Vagina (tissue), 2 donors: ENCODE measurements at regions not wholly inside any gene's neighbourhood (a gene's known extent, or its start where the extent isn't known, plus 50 kb on each side); places are given as distances from the start of the nearest gene placed in this dataset.

Experiments
- DNase-seq, 2 donors: peaks; one replicate each; pipeline ENCODE4 v3.0.0-alpha.2; 2017; ENCODE audit errors: extremely low spot score in 2 of 2
- H3K27ac ChIP-seq: fragments of 200-600 bp; sonication (generic); one replicate; pipeline ENCODE4 v1.5.1; 2019
- H3K27me3 ChIP-seq: fragments of 200-600 bp; sonication (generic); one replicate; pipeline ENCODE4 v1.5.1; 2019
- H3K36me3 ChIP-seq, 2 donors: fragments of 200-600 bp; sonication (generic); one replicate each; pipeline ENCODE4 v1.5.1; 2017 to 2019
- H3K4me1 ChIP-seq: fragments of 200-600 bp; sonication (generic); one replicate; pipeline ENCODE4 v1.5.1; 2019
- H3K4me3 ChIP-seq, 2 donors: fragments of 200-600 bp; sonication (generic); 1 replicate in 1 of 2; 2 replicates in 1 of 2; pipeline ENCODE4 v1.5.1; 2016 to 2019
- H3K9me3 ChIP-seq: fragments of 200-600 bp; sonication (generic); one replicate; pipeline ENCODE4 v1.5.1; 2019
- POLR2A ChIP-seq, 2 donors: fragments of 450-650 bp; IDR thresholded peaks; one replicate each; pipeline ENCODE4 v1.6.1; 2017; ENCODE audit warnings: antibody characterized with exemption in 2 of 2, mild to moderate bottlenecking in 2 of 2, moderate library complexity in 2 of 2
- POLR2AphosphoS5 ChIP-seq, 2 donors: sonication (generic); formaldehyde crosslinking; IDR thresholded peaks; one replicate each; pipeline ENCODE4 v1.9.0; 2017; ENCODE audit warnings: antibody characterized with exemption in 2 of 2, mild to moderate bottlenecking in 2 of 2, low read depth in 1 of 2; ENCODE audit not compliant: insufficient read depth in 1 of 2
- intact Hi-C: fragments of 100-400 bp; cut with DNase I; formaldehyde crosslinking; loops from one replicate; pipeline ENCODE4 v1.15.1; 2023
- TF ChIP-seq, protein P1 (sequence below), 3 experiments: fragments of 450-650 bp in 2 of 3; fragments of 200-600 bp in 1 of 3; sonication (generic) in 1 of 3; IDR thresholded peaks; one replicate each; pipeline ENCODE4 v1.5.1; 2017 to 2019; ENCODE audit warnings: antibody characterized with exemption in 3 of 3, mild to moderate bottlenecking in 2 of 3, moderate library complexity in 2 of 3

DNA sequence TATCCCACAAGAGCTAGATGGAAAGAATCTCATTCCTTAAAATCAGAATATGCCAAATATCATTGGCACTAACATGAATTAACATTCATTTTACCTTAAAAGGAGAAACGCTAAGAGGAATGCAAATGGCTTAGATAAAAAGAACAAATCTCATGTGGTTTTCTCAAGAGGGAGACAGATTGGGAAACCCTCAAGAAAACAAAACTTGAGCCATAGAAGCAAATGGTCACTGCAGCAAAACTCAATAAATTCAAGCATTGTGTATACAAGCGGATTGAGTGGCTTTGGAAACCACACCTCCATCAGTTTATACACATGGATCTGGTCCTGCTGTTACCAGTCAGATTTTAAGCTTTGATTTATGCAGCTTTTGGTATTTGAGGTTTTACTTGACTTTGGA lies 1331.8 kb upstream of the ZEB2 start:
- Histone ChIP-seq H3K4me3 (no peak overlapping the region), H3K4me1 (no peaks in the 10 kb centered on the region), H3K27me3 (no peaks in the 10 kb centered on the region), H3K36me3 (no peaks in the 10 kb centered on the region), H3K9me3 (no peaks in the 10 kb centered on the region), H3K27ac (no peak overlapping the region)
- TF ChIP-seq, protein P1, sequence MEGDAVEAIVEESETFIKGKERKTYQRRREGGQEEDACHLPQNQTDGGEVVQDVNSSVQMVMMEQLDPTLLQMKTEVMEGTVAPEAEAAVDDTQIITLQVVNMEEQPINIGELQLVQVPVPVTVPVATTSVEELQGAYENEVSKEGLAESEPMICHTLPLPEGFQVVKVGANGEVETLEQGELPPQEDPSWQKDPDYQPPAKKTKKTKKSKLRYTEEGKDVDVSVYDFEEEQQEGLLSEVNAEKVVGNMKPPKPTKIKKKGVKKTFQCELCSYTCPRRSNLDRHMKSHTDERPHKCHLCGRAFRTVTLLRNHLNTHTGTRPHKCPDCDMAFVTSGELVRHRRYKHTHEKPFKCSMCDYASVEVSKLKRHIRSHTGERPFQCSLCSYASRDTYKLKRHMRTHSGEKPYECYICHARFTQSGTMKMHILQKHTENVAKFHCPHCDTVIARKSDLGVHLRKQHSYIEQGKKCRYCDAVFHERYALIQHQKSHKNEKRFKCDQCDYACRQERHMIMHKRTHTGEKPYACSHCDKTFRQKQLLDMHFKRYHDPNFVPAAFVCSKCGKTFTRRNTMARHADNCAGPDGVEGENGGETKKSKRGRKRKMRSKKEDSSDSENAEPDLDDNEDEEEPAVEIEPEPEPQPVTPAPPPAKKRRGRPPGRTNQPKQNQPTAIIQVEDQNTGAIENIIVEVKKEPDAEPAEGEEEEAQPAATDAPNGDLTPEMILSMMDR (IDR thresholded peaks at IDR 0.05), result no peak
- TF ChIP-seq POLR2AphosphoS5 (IDR thresholded peaks at IDR 0.05; ENCODE audit: insufficient read depth in 1 of 2, low read depth in 1 of 2) (no peak), POLR2A (IDR thresholded peaks at IDR 0.05) (no peak)
- intact Hi-C loops, result no loop called here
- DNase-seq, result no peak

DNA sequence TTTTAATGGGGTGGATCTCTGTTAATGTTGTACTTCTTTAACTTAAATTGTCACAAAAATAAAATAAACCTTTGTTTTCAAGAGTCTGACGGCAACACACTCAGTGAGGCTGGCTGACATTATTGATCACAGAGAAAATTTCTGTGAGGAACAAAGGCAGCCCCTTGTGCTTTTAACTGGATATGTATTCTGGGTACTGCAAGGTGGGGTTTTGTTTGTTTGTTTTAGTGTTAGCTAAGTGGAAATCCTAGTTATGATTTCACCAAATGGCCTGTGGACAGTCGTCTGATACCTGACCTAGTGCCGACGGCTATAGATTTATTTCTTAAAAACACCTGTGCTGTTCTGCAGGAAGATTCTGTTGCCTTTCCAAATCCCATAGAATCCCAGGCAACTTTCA lies 1329.5 kb upstream of the ZEB2 start:
- Histone ChIP-seq H3K4me1 (no peaks in the 10 kb centered on the region), H3K27me3 (no peaks in the 10 kb centered on the region), H3K9me3 (no peaks in the 10 kb centered on the region), H3K27ac (no peak overlapping the region), H3K36me3 (no peaks in the 10 kb centered on the region), H3K4me3 (no peak overlapping the region)
- intact Hi-C loops, result no loop called here
- TF ChIP-seq, protein P1 (IDR thresholded peaks at IDR 0.05), result no peak
- TF ChIP-seq POLR2A (IDR thresholded peaks at IDR 0.05), result no peak
- TF ChIP-seq POLR2AphosphoS5 (IDR thresholded peaks at IDR 0.05; ENCODE audit: insufficient read depth in 1 of 2, low read depth in 1 of 2), result no peak
- no peak for DNase-seq

DNA sequence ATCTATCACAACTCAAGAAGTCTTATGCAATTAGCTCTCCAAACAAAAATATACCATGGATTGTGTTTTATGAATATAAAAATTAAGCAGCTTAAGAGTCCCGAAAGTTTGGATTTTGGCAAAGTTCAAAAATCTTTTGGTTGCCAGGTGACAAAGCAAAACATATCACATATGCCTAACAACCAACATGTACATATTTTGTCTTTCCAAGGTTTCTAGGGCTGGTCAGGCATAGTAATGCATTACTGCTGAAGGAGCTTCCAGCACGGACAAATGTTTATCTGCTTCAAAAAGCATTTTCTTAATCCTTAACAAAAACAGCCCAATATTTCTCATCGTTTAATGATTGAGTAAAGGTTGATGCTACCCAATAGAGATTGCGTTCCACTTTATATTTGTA lies 1327.1 kb upstream of the ZEB2 start:
- Histone ChIP-seq H3K4me3 (no peak overlapping the region), H3K4me1 (no peaks in the 10 kb centered on the region), H3K36me3 (no peaks in the 10 kb centered on the region), H3K9me3 (no peaks in the 10 kb centered on the region), H3K27ac (no peak overlapping the region), H3K27me3 (no peaks in the 10 kb centered on the region)
- DNase-seq, result no peak
- TF ChIP-seq POLR2A (IDR thresholded peaks at IDR 0.05) (no peak), POLR2AphosphoS5 (IDR thresholded peaks at IDR 0.05; ENCODE audit: insufficient read depth in 1 of 2, low read depth in 1 of 2) (no peak)
- TF ChIP-seq, protein P1 (IDR thresholded peaks at IDR 0.05), result no peak
- intact Hi-C loops, result no loop called here

DNA sequence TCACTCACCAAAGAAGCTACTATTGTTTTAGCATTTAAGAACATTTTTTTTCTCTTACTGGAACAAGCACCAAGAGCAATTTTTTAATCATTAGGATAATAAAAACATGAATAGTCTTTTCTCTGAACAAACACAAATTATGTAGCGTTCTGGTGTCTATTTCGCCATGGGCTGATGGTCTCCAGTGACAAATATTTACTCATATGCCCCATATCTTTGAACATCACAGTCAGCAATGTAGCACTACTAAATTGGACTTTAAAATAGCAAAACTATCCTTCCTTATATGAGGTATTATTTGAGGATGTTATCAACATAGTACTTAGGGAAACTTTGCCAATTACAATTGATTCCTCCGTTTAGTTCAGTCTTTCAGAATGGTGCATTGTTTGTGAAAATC lies 1326.0 kb upstream of the ZEB2 start:
- no peak for TF ChIP-seq POLR2A (IDR thresholded peaks at IDR 0.05)
- TF ChIP-seq, protein P1 (IDR thresholded peaks at IDR 0.05), result no peak
- no peak for TF ChIP-seq POLR2AphosphoS5 (IDR thresholded peaks at IDR 0.05; ENCODE audit: insufficient read depth in 1 of 2, low read depth in 1 of 2)
- DNase-seq, result no peak
- Histone ChIP-seq H3K27me3 (no peaks in the 10 kb centered on the region), H3K4me1 (no peaks in the 10 kb centered on the region), H3K4me3 (no peak overlapping the region), H3K9me3 (no peaks in the 10 kb centered on the region), H3K36me3 (no peaks in the 10 kb centered on the region), H3K27ac (no peak overlapping the region)
- intact Hi-C loops, result no loop called here

DNA sequence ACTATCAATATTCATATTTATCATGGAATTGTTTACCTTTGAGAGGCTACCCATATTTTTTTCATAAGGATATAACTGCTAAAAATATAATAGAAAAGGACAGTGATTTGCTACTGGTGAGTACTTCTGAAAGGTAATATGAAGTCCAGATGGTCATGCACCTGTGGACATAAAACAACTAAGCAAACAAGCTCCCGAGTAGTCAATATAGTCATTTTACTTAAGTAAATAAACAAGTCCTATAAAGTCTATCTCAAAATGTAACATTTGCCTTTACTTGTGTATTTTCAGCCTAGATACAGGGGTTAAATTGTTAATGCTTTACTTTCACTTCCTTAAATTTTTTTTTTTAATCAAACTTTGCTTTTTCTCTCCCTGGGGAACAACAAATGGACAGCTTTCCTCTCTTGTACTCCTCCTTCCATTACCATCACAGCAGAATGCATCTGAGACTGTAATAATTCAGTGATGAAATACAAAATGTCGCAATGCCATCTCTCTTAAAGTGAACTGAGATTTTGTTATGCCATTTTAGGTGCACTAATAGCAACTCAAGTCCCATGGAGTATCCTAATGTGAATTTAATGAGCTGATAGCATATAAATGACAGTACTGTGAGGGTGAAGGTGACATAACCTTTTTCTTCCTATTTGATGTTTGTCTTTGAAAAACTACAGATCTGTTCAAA lies 1325.4 kb upstream of the ZEB2 start:
- intact Hi-C loops, result no loop called here
- H3K4me1 ChIP-seq, result no peaks in the 10 kb centered on the region
- no peaks in the 10 kb centered on the region for H3K27me3 ChIP-seq
- no peak for TF ChIP-seq POLR2AphosphoS5 (IDR thresholded peaks at IDR 0.05; ENCODE audit: insufficient read depth in 1 of 2, low read depth in 1 of 2)
- TF ChIP-seq, protein P1 (IDR thresholded peaks at IDR 0.05), result no peak
- TF ChIP-seq POLR2A (IDR thresholded peaks at IDR 0.05), result no peak
- no peaks in the 10 kb centered on the region for H3K9me3 ChIP-seq
- H3K27ac ChIP-seq, result no peak overlapping the region
- H3K4me3 ChIP-seq, result no peak overlapping the region
- no peak for DNase-seq
- no peaks in the 10 kb centered on the region for H3K36me3 ChIP-seq
